Epidermal melanocyte (primary cell): ENCODE measurements at regions not wholly inside any gene's neighbourhood (a gene's known extent, or its start where the extent isn't known, plus 50 kb on each side); places are given as distances from the start of the nearest gene placed in this dataset.
"Not testable (repeated sequence)": the region's sequence is repeated elsewhere in the genome, so short reads cannot be mapped to it uniquely, and the experiment has no call there.

ENCODE experiments used
- DNase-seq: peaks from one replicate; pipeline ENCODE4 v3.0.0; 2011; ENCODE audit warnings: low spot score; ENCODE audit not compliant: insufficient read length

DNA sequence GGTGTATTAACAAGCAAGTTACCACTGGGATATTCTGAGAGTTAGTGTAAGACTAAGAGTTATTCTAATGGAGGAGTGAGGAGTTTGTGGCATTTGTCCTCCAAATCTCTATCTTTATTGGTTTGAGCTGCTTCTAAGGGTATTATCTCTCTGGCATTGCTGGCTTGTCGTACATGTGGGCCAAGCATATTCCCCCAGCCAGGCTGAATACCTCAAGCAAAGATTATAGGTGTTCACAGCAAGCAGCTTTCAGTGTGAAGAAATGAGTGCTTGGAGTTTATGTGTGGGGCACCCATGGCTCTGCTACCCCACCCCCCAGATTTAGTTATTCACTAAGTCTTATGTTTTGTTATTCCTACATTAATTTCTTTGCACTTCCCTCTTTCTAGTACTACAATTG lies 193.6 kb upstream of the FANCL start:
- DNase-seq: no peak

DNA sequence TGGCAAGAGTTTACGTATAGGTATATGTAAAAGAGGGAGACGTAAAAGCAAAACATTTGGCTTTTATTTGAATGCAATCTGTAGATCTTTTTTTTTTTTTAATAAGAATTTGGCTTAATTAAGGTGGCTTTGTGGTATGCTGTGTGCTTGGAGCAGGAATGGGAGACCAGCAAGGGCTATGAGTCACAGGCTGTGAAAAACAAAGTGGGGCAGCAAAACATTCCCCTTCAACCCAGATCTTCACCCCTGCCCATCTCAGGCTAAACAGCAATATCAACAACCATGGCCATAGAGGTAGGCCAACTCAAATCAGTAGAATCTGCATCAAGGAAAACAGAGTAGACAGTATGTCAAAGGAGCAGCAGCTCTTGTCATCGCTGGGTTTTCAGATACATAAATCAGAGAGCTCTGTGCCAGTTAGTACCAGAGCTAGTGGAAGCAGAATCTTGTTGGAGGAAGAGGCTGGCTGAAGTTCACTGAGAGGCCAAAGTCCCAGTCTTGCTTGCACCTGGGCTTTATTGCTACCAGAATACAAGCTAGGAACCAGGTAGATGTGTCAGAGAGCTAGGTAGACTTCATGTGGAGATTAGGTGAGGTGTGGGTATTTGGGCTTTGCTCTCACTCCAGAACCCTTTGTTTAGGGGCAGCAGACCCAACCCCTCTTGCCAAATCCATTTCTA lies 191.5 kb upstream of the FANCL start:
- no peak for DNase-seq

DNA sequence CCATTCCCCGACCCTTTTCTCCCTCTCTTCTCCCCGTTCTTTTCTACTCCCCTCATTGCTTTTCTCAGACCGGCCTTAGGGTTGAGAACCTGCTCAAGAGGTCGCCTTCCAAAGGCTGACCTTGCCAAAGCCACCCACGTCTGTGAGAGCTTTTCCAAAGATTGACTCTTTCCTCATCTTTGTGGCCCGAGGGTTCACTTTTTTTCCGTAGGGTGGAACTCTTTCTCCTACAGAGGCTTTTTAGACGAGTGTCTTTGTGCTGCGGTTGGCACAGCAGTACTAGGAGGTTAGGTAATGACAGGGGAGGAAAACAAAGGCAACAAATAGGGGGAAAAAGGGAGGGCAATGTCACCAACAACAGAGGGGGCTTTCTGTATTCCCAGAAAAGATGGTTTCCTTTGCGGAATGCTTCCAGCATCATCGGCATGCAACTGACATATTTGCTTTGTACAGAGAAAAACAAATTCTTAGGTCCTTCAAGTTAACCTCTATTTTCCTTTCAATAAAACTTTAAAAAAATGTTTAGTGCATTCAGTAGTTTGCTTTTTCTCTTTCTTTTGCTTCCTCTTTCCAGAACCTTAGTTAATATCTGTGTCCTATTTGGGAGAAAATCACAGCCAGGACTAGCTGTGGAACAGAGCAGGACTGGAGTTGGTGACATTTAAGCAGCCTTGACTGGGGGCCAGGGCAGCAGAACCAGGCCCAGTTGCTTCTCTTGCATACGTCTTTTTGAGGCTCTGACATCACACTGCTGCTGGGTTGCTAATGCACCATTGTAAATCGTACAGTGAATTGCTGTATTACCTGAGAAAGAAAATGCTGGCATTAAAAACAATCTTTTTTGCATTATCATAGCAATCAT lies 188.1 kb upstream of the FANCL start:
- DNase-seq: no peak

DNA sequence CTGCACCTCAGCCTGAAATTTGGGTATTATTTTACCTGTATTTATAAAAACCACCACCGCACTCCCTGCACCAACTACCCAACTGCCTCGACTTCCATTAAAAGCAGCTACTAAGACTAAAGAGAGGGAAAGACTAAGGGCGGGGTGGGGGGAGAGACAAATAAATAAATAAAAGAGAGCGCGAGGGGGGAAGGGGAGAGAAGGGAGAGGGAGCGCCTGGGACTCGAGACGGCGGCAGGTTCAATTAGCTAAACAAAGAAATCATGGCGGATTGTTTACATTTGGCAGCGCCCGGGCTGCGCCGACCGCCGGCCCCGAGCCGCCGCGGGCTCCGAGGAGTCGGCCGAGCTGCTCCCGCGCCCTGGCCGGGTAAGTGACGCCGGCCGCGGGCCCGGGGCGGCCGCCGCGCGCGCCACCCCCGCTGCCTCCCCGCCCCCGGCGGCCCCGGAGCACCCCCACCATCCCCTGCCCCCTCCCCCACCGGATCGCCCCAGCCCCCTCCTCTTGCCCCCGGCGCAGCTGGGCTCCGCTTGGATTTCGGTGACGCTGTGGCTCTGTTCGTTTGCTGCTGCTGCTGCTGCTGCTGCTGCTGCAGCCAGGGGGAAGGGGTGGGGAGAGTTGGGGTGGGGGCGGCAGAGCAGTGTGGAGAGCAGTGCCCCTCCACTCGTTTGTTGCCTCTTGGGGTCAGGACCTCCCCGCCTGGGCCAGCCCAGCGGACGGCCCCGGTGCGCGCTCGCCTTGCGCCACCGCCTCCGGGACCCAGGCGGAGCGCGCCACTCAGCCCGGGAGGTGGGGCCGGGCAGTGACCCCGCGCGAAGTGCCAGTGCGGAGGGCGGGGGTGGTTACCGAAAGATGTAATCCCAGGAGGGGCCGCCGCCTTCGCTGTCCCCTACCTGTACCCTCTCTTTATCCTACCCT lies 187.2 kb upstream of the FANCL start:
- no peak for DNase-seq

DNA sequence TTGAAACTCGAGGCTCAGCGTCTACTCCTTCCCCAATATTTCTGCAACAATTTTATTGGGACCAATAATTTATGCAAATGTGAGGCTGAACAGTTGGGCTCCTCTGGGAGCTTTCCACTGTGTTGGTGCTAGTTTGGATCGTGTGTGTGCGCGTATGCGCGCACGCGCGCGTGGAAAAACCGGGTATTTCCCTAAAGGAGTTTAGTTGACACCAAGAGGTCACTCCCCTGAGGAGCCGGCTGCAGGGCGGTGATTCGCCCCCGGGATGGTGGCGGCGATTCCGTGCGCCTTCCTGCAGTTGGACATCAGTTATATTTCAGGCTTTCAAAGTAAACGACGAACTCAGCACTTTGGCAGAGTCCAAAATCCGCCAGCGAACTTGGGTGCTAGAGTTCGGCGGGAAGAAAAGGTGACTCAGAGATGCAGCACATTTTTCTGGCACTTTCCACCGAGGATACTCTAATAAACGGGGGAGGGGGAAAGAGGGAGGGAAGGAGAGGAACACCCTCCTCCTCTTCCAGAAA lies 186.5 kb upstream of the FANCL start:
- no peak for DNase-seq

DNA sequence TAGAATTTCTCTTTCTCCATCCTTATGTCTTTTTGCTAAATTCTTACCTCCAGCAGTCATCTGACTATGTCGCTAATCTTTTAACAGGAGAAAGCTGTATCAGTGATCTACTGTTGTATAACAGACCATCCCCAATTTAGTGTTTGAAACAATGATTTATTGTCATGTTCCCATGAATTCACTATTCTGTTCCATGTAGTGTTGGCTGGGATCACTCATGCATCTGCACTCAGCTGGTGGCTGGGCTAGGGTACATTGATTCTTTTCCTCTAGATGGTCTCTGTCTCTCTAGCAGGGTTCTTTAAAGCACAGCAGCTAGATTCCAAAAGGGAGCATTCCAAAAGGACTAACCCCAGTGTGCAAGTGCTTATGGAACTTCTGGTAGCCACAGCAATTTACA lies 184.2 kb upstream of the FANCL start:
- DNase-seq: no peak

DNA sequence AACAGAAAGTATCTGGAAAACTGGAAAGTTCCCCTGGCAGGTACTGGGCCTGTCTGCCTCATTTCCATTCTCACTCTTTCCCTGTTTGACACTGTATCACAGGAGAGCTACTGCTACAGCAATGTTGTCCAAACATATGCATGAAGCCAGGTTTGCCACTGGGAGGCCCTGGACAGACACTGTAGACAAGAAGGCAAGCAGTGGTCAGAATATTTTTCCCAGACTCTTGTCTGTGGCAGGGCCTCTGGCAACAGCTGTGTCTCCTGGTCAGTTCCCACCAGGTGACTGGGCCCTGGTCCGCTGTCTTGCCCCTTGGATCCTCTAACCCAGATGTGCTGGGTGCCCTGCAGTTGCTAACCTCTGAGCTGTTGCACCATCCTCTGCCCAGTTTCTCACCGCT lies 178.9 kb upstream of the FANCL start:
- DNase-seq: no peak

DNA sequence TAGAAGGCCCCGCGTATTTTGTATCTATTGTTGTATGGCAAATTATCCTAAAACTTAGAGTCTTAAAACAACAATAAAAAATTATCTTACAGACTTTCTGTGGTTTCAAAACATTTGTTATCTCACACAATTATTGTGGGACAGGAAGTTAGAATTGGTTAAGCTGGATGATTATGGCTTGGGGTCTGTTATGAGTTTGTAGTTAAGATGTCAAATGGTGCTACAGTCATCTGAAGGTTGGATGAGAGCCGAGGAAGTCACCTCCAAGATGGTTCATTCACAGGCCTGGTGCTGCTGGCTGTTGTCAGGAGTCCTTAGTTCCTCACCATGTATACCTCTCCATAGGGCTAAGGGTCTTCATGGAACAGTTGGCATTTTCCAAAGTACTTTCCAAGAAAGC lies 175.6 kb upstream of the FANCL start:
- no peak for DNase-seq

DNA sequence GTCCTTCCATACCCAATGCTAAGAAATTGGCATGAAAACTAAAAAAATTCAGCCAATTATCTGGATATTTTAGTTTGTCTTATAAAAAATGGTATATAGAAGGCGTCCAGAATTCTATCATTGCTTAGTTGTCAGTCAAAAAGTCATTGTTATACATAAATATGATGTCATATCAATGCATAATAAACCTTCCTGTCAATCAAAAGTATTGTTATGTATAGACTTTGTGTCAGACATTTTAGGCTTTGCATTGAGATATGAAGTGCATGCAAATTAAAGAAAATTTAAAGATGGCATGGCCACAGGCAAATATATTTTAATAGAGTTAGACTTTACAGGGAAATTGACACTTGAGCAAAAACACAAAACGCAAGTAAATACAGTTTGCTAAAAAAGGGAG lies 173.4 kb upstream of the FANCL start:
- no peak for DNase-seq

DNA sequence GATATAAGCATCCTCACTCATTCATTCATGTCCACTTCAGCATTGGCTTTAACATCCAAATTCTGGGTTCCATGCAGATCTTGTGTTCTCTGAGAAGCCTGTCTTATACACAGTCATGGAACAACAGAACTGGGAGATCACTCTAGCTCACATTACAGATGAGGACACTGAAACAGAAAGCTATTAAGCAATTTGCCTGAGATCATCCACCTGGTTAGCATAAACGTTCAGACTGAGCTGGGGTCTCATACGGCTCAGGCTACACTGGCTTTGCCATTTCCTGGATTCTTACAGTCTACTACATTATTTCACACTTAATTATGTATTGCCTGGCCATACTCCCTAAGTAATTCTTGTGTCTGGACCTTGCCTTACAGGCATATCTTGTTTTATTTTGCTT lies 169.4 kb upstream of the FANCL start:
- no peak for DNase-seq

DNA sequence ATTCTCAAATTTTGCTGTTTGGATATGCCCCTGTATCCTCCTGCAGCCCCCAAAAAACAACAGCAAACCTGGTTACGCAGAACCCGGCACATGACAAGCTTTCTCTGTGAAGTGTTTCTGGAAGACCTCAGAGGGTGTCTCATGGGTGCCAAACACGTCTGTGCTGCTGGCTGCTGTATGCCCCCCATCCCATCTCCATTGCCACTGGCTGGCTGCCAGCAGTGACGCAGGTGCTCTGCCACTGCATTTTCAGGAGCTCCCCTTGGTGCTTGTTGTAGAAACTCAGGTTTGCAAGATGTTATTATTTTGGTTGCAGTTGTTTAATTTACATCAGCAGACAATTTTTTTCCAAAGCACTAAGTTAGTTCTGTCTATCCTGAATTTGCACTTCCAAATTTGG lies 166.4 kb upstream of the FANCL start:
- no peak for DNase-seq

DNA sequence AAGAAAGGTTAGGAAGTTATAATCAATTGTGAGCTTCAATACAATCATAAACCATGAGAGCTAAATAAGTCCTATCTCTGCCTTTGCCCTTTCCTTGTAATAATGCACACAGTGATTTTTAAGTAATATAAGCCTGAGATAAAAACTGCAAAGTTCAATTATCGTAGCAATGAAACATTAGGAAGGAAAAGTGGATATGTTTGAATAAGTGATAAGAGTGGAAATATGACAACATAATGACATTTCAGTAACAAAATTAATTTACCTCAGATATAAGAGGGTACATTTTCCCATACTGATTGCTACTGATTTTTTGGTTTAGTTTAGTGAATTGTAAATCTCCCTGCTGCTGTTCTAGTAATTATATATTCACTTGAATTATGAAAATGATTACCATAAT lies 164.2 kb upstream of the FANCL start:
- no peak for DNase-seq

DNA sequence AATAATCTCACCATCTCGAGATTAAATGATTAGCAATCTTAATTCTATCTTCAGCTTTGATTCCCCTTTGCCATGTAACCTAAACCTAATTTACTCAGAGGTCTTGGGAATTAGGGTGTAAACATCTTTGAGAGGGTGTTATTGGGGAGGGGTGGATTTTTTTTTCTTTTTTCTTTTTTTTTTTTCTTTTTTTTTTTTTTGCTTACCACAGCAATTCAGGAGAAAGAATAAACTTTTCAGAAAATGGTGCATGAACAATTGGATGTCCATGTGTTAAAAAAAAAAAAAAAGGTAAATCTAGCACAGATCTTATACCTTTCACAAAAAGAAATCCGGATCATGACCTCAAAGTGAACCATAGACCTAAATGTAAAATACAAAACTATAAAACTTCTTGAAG lies 160.8 kb upstream of the FANCL start:
- no peak for DNase-seq

DNA sequence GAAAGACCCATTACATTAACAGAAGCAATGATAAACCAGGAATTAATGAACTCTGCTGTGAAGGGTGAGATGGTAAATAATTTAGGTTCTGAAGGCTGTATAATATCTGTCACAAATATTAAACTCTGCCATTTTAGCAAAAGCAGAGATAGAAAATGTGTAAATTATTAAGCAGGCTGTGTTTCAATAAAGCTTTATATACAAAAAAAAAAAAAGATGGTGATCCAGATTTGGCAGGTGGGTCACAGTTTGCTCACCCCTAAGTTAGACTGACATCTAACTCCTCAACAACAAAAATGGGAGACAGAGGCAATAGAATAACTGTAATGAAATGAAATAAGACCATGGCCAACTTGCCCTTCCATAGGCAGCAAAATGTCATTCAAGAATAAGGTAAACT lies 157.3 kb upstream of the FANCL start:
- DNase-seq: no peak

DNA sequence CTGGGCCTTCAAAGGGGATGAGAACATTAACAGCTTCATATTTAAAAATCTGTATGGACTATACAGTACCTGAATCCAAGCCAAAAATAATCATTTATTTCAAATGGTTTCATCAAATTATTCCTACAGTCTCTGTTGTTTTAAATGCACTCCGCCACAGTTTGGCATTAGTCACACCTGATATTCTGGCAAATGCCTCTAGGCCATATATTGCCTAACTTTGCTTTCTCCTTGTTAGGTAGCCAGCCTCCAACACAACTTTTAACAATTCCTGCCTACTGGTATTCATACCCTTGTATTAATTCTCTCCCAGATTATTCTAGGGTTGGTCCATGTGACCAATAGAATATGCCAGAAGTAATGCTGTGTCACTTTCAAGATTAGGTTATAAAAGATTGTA lies 146.6 kb upstream of the FANCL start:
- no peak for DNase-seq

DNA sequence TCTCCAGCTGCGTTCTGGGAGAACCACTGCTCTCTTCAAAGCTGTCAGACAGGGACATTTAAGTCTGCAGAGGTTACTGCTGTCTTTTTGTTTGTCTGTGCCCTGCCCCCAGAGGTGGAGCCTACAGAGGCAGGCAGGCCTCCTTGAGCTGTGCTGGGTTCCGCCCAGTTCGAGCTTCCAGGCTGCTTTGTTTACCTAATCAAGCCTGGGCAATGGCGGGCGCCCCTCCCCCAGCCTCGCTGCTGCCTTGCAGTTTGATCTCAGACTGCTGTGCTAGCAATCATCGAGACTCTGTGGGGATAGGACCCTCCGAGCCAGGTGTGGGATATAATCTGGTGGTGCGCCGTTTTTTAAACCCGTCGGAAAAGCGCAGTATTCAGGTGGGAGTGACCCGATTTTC lies 145.8 kb upstream of the FANCL start:
- DNase-seq: not testable (repeated sequence)

DNA sequence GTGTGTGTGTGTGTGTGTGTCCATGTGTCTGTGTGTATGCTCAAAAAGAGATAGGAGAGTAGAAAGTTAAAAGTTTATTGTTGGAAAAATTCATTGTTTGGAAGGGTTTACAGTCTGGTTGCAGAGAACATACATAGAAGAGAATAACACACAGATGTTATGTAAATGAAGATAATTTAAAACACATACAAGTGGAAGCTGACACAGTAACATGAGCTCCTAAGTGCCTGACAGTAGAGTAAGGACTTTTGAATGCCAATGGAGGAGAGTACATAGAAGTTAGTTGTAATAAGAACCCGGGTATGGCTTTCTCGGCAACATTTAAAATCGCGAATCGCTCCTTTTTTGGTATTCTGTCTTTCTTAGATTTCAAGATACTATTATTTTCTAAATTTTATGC lies 137.0 kb upstream of the FANCL start:
- no peak for DNase-seq

DNA sequence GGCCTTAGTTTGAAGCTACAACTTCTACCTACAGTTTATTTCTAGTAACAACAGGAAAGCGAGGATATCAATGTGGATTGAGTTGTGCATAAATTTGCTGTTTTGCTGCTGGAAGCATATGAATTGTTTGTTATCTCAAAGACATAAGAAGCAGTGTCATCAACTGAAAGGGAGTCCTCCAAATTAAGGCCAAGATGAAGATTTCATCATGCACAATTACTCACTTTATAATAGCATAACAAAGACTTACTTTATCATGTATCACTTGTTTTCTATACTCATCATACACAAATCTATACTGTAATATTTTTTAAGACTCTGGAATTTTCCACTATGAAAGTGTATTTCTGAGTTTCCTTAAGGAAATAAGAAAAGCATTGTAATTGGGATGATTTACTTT lies 136.1 kb upstream of the FANCL start:
- DNase-seq: no peak

DNA sequence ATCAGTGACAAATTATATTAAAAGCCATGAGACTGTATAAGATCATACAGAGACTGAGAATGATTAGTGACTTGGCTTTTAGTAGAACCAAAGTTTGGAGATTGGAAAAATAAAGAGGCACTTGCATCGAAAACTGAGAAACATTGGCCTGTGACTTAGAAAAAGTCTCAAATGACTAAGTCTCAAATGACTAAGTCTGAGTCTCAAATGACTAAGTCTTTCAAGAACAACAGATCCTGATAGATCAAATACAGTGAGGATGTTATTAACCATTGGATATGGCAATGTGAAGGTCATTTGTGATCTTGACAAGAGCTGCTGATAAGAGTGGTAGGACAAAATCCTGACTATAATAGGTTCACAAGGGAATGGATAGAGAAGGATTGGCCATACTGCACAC lies 135.5 kb upstream of the FANCL start:
- no peak for DNase-seq

DNA sequence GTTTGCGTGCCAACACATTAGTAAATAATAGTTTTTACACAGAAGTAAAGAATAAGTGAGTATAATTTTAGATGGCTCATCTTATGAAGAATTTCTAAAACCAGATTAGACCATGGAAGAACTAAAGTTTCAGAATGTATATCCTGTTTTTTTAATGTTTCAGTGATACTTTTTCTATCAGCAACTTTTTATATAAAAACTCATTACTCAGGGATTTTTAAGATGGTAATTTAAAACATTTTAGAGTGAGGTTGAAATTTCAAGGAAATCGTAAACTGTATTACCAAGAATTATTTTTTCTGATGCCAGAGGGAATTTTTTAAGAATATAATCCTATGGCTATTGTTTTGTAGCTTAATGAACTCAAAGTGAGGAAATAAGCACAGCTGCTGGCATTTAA lies 128.5 kb upstream of the FANCL start:
- no peak for DNase-seq

DNA sequence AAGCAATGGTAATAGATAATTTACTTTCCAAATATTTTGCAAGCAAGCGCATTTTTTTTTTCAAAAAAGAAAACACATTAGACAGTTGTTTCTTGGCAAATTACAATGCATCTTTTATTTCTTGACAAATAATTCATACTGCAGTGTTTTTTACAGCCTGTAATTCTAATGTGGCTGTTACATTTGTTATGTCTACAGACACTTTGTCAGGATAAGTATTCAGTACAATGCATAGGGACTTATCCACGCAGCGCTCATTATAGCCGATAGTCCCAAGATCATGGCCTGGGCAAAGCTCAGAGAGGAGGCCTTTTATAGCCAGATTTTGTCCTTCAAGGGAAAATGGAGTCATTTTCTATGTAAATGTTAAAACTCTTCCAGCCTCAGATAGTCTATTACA lies 123.0 kb upstream of the FANCL start:
- DNase-seq: no peak

DNA sequence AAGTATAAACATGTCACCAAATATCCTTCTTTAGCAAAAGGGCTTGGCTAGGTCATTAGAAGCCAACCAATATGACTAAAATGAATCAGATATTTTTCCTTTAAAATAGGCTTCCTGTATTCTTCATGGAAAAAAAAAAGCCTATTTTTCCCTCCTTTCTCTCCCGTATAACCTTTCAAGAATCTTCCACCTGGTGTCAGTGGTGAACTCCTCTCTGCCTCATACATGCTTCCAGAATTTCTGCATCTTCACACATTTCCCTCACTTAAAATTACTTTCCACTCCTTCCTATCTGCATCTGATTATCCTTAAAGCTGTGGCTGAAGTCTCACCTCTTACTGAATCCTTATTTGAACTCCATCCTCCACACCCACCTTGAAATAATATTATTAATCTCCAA lies 116.9 kb upstream of the FANCL start:
- DNase-seq: no peak
